MM.1S (cell line): ENCODE measurements at regions not wholly inside any gene's neighbourhood (a gene's known extent, or its start where the extent isn't known, plus 50 kb on each side); places are given as distances from the start of the nearest gene placed in this dataset.

Experiments used
- DNase-seq: peaks from one replicate; pipeline ENCODE4 v3.0.0-alpha.2; 2015
- H2AFZ ChIP-seq: fragments of 300-600 bp; sonication (generic); 2 replicates; pipeline ENCODE4 v1.6.0; 2016; ENCODE audit warnings: antibody characterized with exemption, low read length
- H3F3A ChIP-seq: fragments of 300-600 bp; sonication (generic); 2 replicates; pipeline ENCODE4 v1.6.1; 2016; ENCODE audit warnings: mild to moderate bottlenecking, antibody characterized with exemption, low read length, moderate library complexity, mixed read lengths; ENCODE audit not compliant: insufficient read depth
- H3K27ac ChIP-seq: fragments of 300-600 bp; sonication (generic); 2 replicates; pipeline ENCODE4 v1.5.1; 2016; ENCODE audit warnings: mild to moderate bottlenecking, low read length
- H3K27me3 ChIP-seq: fragments of 300-600 bp; sonication (generic); replicated peaks from 2 replicates; pipeline ENCODE4 v1.6.0; 2016; ENCODE audit warnings: low read length; ENCODE audit not compliant: insufficient read depth
- H3K36me3 ChIP-seq: fragments of 300-600 bp; sonication (generic); replicated peaks from 2 replicates; pipeline ENCODE4 v1.6.1; 2016; ENCODE audit warnings: mild to moderate bottlenecking, low read length, mixed read lengths; ENCODE audit not compliant: insufficient read depth
- H3K4me1 ChIP-seq: fragments of 300-600 bp; sonication (generic); 2 replicates; pipeline ENCODE4 v1.6.1; 2016; ENCODE audit warnings: low read length, mixed read lengths
- H3K4me2 ChIP-seq: fragments of 300-600 bp; sonication (generic); 2 replicates; pipeline ENCODE4 v1.6.0; 2016; ENCODE audit warnings: low read depth, low read length
- H3K4me3 ChIP-seq: fragments of 300-600 bp; sonication (generic); 2 replicates; pipeline ENCODE4 v1.5.1; 2016; ENCODE audit warnings: low read length, mixed read lengths
- H3K79me2 ChIP-seq: fragments of 300-600 bp; sonication (generic); 2 replicates; pipeline ENCODE4 v1.6.1; 2016; ENCODE audit warnings: mixed run types, low read length, mixed read lengths
- H3K9ac ChIP-seq: fragments of 300-600 bp; sonication (generic); 2 replicates; pipeline ENCODE4 v1.6.1; 2016; ENCODE audit warnings: low read length, mixed read lengths
- H3K9me2 ChIP-seq: fragments of 300-600 bp; sonication (generic); replicated peaks from 2 replicates; pipeline ENCODE4 v1.6.1; 2016; ENCODE audit warnings: mild to moderate bottlenecking, low read length, mixed read lengths; ENCODE audit not compliant: insufficient read depth
- H3K9me3 ChIP-seq: fragments of 300-600 bp; sonication (generic); replicated peaks from 2 replicates; pipeline ENCODE4 v1.6.1; 2016; ENCODE audit warnings: mild to moderate bottlenecking, low read length, mixed read lengths; ENCODE audit not compliant: insufficient read depth
- H4K20me1 ChIP-seq: fragments of 300-600 bp; sonication (generic); 2 replicates; pipeline ENCODE4 v1.6.1; 2016; ENCODE audit warnings: mild to moderate bottlenecking, low read length, moderate library complexity, mixed read lengths; ENCODE audit not compliant: insufficient read depth
- EZH2 ChIP-seq: fragments of 300-600 bp; sonication (generic); optimal IDR thresholded peaks from 2 replicates; pipeline ENCODE3; 2017; ENCODE audit warnings: low read depth, mild to moderate bottlenecking, antibody characterized with exemption, low read length, mixed read lengths
- EZH2phosphoT487 ChIP-seq: fragments of 300-600 bp; sonication (generic); IDR thresholded peaks from 2 replicates; pipeline ENCODE4 v1.6.1; 2018; ENCODE audit warnings: antibody characterized with exemption, low read length
- TF ChIP-seq, protein P1 (sequence below): fragments of 300-600 bp; sonication (generic); IDR thresholded peaks from 2 replicates; pipeline ENCODE4 v1.5.1; 2016; ENCODE audit warnings: antibody characterized with exemption, low read length, mixed read lengths

DNA sequence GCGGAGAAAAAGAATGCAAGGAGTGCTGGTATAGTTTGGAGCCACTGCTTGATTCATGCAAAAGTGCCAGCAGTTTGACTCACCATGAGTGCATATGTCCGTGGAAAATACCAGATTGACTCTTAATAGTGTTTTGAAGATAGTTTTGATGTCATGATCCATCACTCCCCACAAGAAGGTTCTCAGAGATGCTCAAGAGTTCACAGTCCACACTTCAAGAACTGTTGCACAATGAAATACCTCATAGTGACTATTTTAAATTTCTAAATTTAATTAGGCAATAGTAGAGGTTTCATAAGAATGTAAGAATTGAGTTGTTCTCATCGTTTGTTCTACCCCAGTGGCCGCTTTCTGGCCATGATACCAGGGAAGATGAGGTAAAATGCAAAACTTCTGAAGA is 286.6 kb upstream of the RGS6 start:
- TF ChIP-seq, protein P1, sequence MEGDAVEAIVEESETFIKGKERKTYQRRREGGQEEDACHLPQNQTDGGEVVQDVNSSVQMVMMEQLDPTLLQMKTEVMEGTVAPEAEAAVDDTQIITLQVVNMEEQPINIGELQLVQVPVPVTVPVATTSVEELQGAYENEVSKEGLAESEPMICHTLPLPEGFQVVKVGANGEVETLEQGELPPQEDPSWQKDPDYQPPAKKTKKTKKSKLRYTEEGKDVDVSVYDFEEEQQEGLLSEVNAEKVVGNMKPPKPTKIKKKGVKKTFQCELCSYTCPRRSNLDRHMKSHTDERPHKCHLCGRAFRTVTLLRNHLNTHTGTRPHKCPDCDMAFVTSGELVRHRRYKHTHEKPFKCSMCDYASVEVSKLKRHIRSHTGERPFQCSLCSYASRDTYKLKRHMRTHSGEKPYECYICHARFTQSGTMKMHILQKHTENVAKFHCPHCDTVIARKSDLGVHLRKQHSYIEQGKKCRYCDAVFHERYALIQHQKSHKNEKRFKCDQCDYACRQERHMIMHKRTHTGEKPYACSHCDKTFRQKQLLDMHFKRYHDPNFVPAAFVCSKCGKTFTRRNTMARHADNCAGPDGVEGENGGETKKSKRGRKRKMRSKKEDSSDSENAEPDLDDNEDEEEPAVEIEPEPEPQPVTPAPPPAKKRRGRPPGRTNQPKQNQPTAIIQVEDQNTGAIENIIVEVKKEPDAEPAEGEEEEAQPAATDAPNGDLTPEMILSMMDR: no peak
- TF ChIP-seq EZH2phosphoT487: no peak
- no peak for TF ChIP-seq EZH2
- no peak overlapping the region for H2AFZ ChIP-seq
- H3F3A ChIP-seq: no peaks in the 10 kb centered on the region
- no peaks in the 10 kb centered on the region for H3K4me1 ChIP-seq
- no peaks in the 10 kb centered on the region for H3K36me3 ChIP-seq
- no peaks in the 10 kb centered on the region for H3K9me3 ChIP-seq
- H3K27ac ChIP-seq: no peak overlapping the region
- no peaks in the 10 kb centered on the region for H3K9me2 ChIP-seq
- no peak for DNase-seq
- H3K4me3 ChIP-seq: no peak overlapping the region
- H3K27me3 ChIP-seq: no peaks in the 10 kb centered on the region
- H4K20me1 ChIP-seq: no peaks in the 10 kb centered on the region
- no peak overlapping the region for H3K9ac ChIP-seq
- H3K4me2 ChIP-seq: no peak overlapping the region
- H3K79me2 ChIP-seq: no peaks in the 10 kb centered on the region

DNA sequence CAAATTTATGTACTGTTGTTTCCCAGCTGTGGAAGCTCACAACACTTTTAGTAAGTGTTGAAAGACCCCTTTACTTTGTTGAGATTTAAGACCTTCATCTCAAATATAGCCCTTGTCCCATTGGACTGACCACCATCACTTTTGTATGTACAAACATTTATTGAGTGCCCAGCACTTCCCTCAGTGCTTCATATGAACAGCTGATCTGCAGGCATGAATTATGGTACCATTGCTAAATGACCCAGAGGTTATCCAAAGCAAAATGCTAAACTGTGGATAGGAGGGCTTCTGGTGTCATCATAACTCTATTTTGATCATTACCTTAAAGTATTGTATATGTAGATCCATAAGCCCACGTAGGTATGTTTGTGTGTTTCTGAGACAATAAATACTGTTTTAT is 285.7 kb upstream of the RGS6 start:
- H3K27ac ChIP-seq: no peak overlapping the region
- H3K36me3 ChIP-seq: no peaks in the 10 kb centered on the region
- H3K79me2 ChIP-seq: no peaks in the 10 kb centered on the region
- no peak for TF ChIP-seq EZH2
- TF ChIP-seq, protein P1: no peak
- no peak for TF ChIP-seq EZH2phosphoT487
- no peaks in the 10 kb centered on the region for H3K4me1 ChIP-seq
- H3K9me2 ChIP-seq: no peaks in the 10 kb centered on the region
- no peaks in the 10 kb centered on the region for H3F3A ChIP-seq
- no peak overlapping the region for H3K4me2 ChIP-seq
- H3K4me3 ChIP-seq: no peak overlapping the region
- no peak overlapping the region for H2AFZ ChIP-seq
- H4K20me1 ChIP-seq: no peaks in the 10 kb centered on the region
- no peaks in the 10 kb centered on the region for H3K27me3 ChIP-seq
- no peaks in the 10 kb centered on the region for H3K9me3 ChIP-seq
- no peak overlapping the region for H3K9ac ChIP-seq
- DNase-seq: no peak

DNA sequence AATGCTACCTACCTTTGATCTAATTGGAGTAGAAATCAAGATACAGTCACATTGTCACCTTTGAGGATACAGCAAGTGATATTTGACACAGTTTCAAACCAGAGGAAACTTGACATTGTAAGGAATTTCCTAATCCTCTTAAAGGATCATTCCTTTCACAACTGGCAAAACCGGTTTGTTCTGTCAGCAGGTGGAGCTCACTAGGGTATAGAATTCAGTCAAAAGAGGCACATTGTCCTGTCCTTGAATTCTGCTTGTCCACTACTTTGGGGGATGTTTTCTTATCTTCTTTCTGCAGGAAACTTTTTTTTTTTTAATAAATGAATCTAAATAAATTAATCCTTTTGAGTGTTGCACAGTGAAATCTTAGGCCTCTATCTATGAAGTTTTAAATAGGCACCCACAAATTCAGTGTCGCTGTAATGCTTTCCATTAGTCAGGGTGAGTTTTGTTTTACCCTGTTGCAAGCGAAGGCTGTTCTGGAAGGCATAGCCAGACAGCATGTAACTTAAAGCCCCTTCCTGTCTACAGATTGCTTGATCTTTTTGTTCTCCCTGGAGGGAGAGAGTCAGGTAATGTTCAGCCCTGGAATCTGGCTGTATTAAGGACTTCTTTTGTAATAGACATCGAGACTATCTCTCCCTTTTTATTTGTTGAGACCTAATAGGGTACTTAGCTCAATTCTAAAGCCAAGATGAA is 285.0 kb upstream of the RGS6 start:
- H4K20me1 ChIP-seq: no peaks in the 10 kb centered on the region
- DNase-seq: no peak
- no peaks in the 10 kb centered on the region for H3K4me1 ChIP-seq
- TF ChIP-seq, protein P1: no peak
- no peak for TF ChIP-seq EZH2
- no peak for TF ChIP-seq EZH2phosphoT487
- H3K36me3 ChIP-seq: no peaks in the 10 kb centered on the region
- H3K4me2 ChIP-seq: no peak overlapping the region
- no peaks in the 10 kb centered on the region for H3K9me2 ChIP-seq
- no peaks in the 10 kb centered on the region for H3K27me3 ChIP-seq
- H3F3A ChIP-seq: no peaks in the 10 kb centered on the region
- H3K9me3 ChIP-seq: no peaks in the 10 kb centered on the region
- H3K79me2 ChIP-seq: no peaks in the 10 kb centered on the region
- H3K27ac ChIP-seq: no peak overlapping the region
- H2AFZ ChIP-seq: no peak overlapping the region
- no peak overlapping the region for H3K9ac ChIP-seq
- H3K4me3 ChIP-seq: no peak overlapping the region
